ENCODE measurements at regions not wholly inside any gene's neighbourhood (a gene's known extent, or its start where the extent isn't known, plus 50 kb on each side); places are given as distances from the start of the nearest gene placed in this dataset.

DNA sequence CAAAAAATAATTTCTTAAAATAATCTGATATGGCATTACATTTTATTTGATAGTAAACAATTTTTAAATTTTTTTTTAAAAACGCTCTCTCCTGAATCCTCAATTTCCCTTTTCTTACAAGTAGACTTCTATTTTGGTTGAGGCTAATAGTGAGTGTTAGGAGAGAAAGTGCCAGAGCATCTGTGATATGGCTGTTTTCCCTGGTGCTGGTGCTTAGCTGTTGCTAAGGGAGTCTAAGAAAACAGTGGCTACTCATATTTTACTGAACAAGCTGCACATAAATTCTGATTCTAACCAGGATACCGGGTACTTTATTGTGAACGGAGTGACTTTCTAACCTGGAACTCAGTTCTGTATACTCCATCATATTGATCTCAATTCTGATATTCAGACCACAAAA, 311.1 kb upstream of the KIAA1217 start:
- Histone ChIP-seq H3K27ac (no peak overlapping the region), H3K4me3 (no peak overlapping the region), H3K4me1 (no peaks in the 10 kb centered on the region), H3K36me3 (no peaks in the 10 kb centered on the region), H3K9me3 (no peaks in the 10 kb centered on the region), H3K27me3 (no peaks in the 10 kb centered on the region)
- TF ChIP-seq, protein P1, sequence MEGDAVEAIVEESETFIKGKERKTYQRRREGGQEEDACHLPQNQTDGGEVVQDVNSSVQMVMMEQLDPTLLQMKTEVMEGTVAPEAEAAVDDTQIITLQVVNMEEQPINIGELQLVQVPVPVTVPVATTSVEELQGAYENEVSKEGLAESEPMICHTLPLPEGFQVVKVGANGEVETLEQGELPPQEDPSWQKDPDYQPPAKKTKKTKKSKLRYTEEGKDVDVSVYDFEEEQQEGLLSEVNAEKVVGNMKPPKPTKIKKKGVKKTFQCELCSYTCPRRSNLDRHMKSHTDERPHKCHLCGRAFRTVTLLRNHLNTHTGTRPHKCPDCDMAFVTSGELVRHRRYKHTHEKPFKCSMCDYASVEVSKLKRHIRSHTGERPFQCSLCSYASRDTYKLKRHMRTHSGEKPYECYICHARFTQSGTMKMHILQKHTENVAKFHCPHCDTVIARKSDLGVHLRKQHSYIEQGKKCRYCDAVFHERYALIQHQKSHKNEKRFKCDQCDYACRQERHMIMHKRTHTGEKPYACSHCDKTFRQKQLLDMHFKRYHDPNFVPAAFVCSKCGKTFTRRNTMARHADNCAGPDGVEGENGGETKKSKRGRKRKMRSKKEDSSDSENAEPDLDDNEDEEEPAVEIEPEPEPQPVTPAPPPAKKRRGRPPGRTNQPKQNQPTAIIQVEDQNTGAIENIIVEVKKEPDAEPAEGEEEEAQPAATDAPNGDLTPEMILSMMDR (IDR thresholded peaks at IDR 0.05): no peak
- TF ChIP-seq POLR2A (IDR thresholded peaks at IDR 0.05): no peak
- no peak for DNase-seq

DNA sequence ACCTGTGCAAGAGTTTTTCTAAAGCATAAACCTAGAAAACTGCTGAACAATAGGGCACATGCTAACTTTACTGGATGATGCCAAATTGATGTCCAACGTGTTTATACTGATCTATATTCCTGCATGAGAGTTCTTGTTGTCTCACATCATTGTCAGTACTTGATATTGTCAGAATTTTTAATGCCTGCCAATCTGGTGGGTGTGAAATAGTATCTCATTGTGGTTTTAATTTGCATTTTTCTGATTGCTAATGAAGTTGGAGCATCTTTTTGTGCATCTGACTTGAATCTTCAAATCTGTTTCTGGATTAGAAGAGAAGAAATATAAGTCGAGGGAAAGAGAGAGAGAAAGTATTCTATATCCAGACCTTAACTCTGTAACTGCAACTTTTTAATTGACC, 309.8 kb upstream of the KIAA1217 start:
- no peaks in the 10 kb centered on the region for H3K36me3 ChIP-seq
- H3K9me3 ChIP-seq: no peaks in the 10 kb centered on the region
- no peak for DNase-seq
- no peak overlapping the region for H3K27ac ChIP-seq
- no peak overlapping the region for H3K4me3 ChIP-seq
- H3K27me3 ChIP-seq: no peaks in the 10 kb centered on the region
- TF ChIP-seq, protein P1 (IDR thresholded peaks at IDR 0.05): no peak
- no peak for TF ChIP-seq POLR2A (IDR thresholded peaks at IDR 0.05)
- no peaks in the 10 kb centered on the region for H3K4me1 ChIP-seq

DNA sequence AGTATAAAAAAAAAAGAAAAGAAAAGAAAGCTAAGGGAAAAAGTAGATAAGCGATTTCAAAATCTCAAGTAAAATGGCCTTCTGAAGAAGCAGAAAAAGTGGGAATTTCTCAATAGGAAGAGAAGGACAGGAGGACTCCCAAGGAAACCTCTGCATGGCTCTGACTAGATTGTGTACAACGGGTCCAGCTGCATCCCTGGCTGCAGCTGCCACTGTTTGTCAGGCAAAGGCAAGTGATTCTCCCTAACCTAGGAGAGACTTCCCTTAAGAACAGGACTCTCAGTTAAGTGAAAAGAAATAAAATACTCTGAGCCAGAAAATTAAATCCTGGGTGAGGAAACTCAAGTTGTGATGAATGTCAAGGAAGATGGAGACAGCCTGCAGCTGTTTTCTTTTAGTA, 298.6 kb upstream of the KIAA1217 start:
- H3K4me1 ChIP-seq: no peaks in the 10 kb centered on the region
- H3K27me3 ChIP-seq: no peaks in the 10 kb centered on the region
- no peaks in the 10 kb centered on the region for H3K9me3 ChIP-seq
- no peak overlapping the region for H3K4me3 ChIP-seq
- no peak for DNase-seq
- H3K27ac ChIP-seq: no peak overlapping the region
- no peak for TF ChIP-seq POLR2A (IDR thresholded peaks at IDR 0.05)
- TF ChIP-seq, protein P1 (IDR thresholded peaks at IDR 0.05): no peak
- H3K36me3 ChIP-seq: no peaks in the 10 kb centered on the region

DNA sequence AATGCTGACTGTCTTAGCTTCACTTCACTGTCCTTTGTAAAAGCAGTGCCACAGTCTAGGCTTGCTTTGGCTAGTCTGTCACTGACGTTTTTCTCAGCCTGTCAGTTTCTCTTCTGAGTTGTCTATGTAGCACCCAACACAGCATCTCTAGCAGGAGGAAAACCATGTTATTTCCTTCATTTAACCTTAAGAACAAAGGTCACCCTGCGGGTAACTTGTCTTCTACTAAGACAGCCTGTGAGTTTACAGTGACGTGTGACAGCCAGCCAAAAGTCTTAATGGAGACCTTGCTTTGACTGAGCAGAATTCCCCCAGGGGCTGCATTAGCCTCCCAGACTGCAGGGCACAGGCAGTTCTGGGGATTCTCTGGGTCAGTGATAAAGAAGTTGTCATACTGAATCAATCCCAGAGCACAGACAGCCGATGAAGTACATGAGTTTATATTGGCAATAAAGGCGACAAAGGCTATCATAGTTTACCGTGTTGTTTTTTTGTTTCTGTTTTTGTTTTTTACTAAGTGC, 296.0 kb upstream of the KIAA1217 start:
- no peak for DNase-seq
- TF ChIP-seq POLR2A (IDR thresholded peaks at IDR 0.05): no peak
- TF ChIP-seq, protein P1 (IDR thresholded peaks at IDR 0.05): no peak
- Histone ChIP-seq H3K27ac (no peak overlapping the region), H3K36me3 (no peaks in the 10 kb centered on the region), H3K27me3 (no peaks in the 10 kb centered on the region), H3K4me1 (no peaks in the 10 kb centered on the region), H3K4me3 (no peak overlapping the region), H3K9me3 (no peaks in the 10 kb centered on the region)

DNA sequence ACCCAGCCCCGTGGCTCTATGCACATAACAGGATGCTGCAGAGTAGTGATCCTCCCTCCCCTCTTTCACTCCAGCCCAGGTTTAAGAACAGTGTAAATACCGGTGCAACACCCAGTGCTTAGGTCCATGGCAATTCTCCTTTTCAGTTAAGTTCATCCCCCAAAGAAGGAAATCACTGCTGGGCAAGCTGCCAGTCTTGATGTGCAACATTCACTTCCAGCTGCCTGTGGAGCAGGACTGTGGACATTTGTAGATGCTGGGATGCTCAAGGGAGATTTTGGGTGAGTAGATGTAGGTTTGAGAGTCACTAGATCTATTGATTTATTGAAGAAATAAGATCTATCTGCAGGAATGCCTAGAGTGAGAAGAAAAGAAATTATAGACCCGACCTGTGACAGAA, 294.3 kb upstream of the KIAA1217 start:
- Histone ChIP-seq H3K4me1 (no peaks in the 10 kb centered on the region), H3K27ac (no peak overlapping the region), H3K27me3 (no peaks in the 10 kb centered on the region), H3K36me3 (no peaks in the 10 kb centered on the region), H3K4me3 (no peak overlapping the region), H3K9me3 (no peaks in the 10 kb centered on the region)
- TF ChIP-seq, protein P1 (IDR thresholded peaks at IDR 0.05): no peak
- TF ChIP-seq POLR2A (IDR thresholded peaks at IDR 0.05): no peak
- DNase-seq: no peak

DNA sequence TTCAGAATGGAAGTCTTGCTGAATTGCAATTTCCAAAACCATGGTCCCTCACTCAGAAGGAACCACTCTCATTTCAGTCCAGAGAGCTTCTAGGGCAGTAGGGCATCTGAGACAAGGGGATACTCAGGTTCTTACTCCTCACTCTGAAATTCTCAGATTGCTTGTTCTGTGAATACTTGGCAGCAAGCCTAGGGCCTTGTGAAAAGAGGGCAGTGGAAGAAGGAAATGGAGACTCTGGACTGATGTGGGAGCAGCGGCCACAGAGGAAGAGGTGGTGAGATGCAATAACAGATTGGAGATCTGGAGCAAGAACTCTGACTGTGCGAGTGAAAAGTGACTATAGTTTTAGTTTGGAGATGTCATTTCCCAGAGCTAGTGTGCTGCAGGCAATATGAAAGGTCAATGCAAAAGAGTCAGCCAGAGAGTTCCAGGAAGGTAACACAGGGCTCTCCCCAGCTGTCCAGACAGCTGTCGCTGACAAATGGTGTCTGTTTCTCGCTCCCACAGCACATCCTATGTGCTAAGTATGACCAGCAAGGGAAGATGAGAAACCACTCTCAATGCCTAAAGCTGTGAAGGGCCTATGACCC, 291.6 kb upstream of the KIAA1217 start:
- Histone ChIP-seq H3K4me1 (no peaks in the 10 kb centered on the region), H3K27me3 (no peaks in the 10 kb centered on the region), H3K4me3 (no peak overlapping the region), H3K27ac (no peak overlapping the region), H3K36me3 (no peaks in the 10 kb centered on the region), H3K9me3 (no peaks in the 10 kb centered on the region)
- no peak for DNase-seq
- no peak for TF ChIP-seq POLR2A (IDR thresholded peaks at IDR 0.05)
- TF ChIP-seq, protein P1 (IDR thresholded peaks at IDR 0.05): no peak

Data from Peyer's patch (tissue), 4 donors.